Panc1 (cell line): ENCODE measurements at regions not wholly inside any gene's neighbourhood (a gene's known extent, or its start where the extent isn't known, plus 50 kb on each side); places are given as distances from the start of the nearest gene placed in this dataset.

Source experiments
- TF ChIP-seq, protein P1 (sequence below): fragments of 450-650 bp; IDR thresholded peaks from 2 replicates; pipeline ENCODE4 v1.5.1; 2017; ENCODE audit warnings: mild to moderate bottlenecking
- TF ChIP-seq, protein P2 (sequence below), 2 experiments: IDR thresholded peaks; 2 replicates each; pipeline ENCODE4 v1.6.1; 2011 to 2012; ENCODE audit warnings: low read depth in 2 of 2, control low read depth in 1 of 2, low read length in 1 of 2, mild to moderate bottlenecking in 1 of 2, moderate library complexity in 1 of 2; ENCODE audit not compliant: insufficient read depth in 1 of 2

- TF ChIP-seq, protein P1, sequence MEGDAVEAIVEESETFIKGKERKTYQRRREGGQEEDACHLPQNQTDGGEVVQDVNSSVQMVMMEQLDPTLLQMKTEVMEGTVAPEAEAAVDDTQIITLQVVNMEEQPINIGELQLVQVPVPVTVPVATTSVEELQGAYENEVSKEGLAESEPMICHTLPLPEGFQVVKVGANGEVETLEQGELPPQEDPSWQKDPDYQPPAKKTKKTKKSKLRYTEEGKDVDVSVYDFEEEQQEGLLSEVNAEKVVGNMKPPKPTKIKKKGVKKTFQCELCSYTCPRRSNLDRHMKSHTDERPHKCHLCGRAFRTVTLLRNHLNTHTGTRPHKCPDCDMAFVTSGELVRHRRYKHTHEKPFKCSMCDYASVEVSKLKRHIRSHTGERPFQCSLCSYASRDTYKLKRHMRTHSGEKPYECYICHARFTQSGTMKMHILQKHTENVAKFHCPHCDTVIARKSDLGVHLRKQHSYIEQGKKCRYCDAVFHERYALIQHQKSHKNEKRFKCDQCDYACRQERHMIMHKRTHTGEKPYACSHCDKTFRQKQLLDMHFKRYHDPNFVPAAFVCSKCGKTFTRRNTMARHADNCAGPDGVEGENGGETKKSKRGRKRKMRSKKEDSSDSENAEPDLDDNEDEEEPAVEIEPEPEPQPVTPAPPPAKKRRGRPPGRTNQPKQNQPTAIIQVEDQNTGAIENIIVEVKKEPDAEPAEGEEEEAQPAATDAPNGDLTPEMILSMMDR = no peak
- TF ChIP-seq, protein P2, sequence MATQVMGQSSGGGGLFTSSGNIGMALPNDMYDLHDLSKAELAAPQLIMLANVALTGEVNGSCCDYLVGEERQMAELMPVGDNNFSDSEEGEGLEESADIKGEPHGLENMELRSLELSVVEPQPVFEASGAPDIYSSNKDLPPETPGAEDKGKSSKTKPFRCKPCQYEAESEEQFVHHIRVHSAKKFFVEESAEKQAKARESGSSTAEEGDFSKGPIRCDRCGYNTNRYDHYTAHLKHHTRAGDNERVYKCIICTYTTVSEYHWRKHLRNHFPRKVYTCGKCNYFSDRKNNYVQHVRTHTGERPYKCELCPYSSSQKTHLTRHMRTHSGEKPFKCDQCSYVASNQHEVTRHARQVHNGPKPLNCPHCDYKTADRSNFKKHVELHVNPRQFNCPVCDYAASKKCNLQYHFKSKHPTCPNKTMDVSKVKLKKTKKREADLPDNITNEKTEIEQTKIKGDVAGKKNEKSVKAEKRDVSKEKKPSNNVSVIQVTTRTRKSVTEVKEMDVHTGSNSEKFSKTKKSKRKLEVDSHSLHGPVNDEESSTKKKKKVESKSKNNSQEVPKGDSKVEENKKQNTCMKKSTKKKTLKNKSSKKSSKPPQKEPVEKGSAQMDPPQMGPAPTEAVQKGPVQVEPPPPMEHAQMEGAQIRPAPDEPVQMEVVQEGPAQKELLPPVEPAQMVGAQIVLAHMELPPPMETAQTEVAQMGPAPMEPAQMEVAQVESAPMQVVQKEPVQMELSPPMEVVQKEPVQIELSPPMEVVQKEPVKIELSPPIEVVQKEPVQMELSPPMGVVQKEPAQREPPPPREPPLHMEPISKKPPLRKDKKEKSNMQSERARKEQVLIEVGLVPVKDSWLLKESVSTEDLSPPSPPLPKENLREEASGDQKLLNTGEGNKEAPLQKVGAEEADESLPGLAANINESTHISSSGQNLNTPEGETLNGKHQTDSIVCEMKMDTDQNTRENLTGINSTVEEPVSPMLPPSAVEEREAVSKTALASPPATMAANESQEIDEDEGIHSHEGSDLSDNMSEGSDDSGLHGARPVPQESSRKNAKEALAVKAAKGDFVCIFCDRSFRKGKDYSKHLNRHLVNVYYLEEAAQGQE (IDR thresholded peaks at IDR 0.05; ENCODE audit: insufficient read depth in 1 of 2, low read depth in 2 of 2, low read length in 1 of 2) = no peak
Measured at GRCh38 chr10:55519264-55519663, 718.2 kb upstream of the PCDH15 start.
